ENCODE measurements at regions not wholly inside any gene's neighbourhood (a gene's known extent, or its start where the extent isn't known, plus 50 kb on each side); places are given as distances from the start of the nearest gene placed in this dataset.
A peak's percentile ranks its signal among the peaks of the same experiment; 100 is the strongest.
"Not testable (repeated sequence)": the region's sequence is repeated elsewhere in the genome, so short reads cannot be mapped to it uniquely, and the experiment has no call there.

- no peak for DNase-seq
These were observed 129.7 kb upstream of the BTN3A2 start for GRCh38 chr6:26235302-26235670.

- not testable (repeated sequence) for DNase-seq
These were observed 125.6 kb upstream of the BTN3A2 start for GRCh38 chr6:26239415-26239814.

- no peak for DNase-seq
These were observed 124.6 kb upstream of the BTN3A2 start for GRCh38 chr6:26240157-26241032.

- DNase-seq: no peak
These were observed 123.7 kb upstream of the BTN3A2 start for GRCh38 chr6:26241033-26241895.

GRCh38 chr6:26243132-26243531, 121.9 kb upstream of the BTN3A2 start:
- DNase-seq: no peak

- DNase-seq: no peak
These were observed 121.2 kb upstream of the BTN3A2 start for GRCh38 chr6:26243752-26244151.

GRCh38 chr6:26246058-26246457, 118.9 kb upstream of the BTN3A2 start:
- no peak for DNase-seq

- DNase-seq: no peak
These were observed 118.4 kb upstream of the BTN3A2 start for GRCh38 chr6:26246553-26246952.

GRCh38 chr6:26249707-26249956, 115.4 kb upstream of the BTN3A2 start:
- no peak for DNase-seq

GRCh38 chr6:26249957-26250697, 114.9 kb upstream of the BTN3A2 start:
- peak; percentile 76 for DNase-seq

GRCh38 chr6:26250698-26251044, 114.3 kb upstream of the BTN3A2 start:
- no peak for DNase-seq

GRCh38 chr6:26251354-26252076, 113.5 kb upstream of the BTN3A2 start:
- peak; percentile 57 for DNase-seq

GRCh38 chr6:26252077-26252472, 112.9 kb upstream of the BTN3A2 start:
- DNase-seq: no peak

GRCh38 chr6:26254724-26255123, 110.3 kb upstream of the BTN3A2 start:
- no peak for DNase-seq

GRCh38 chr6:26257272-26257671, 107.7 kb upstream of the BTN3A2 start:
- no peak for DNase-seq

GRCh38 chr6:26258212-26258977, 106.6 kb upstream of the BTN3A2 start:
- DNase-seq: no peak

GRCh38 chr6:26260110-26260637, 104.8 kb upstream of the BTN3A2 start:
- no peak for DNase-seq

GRCh38 chr6:26260725-26261490, 104.1 kb upstream of the BTN3A2 start:
- no peak for DNase-seq

- DNase-seq: no peak
These were observed 100.5 kb upstream of the BTN3A2 start for GRCh38 chr6:26264547-26264946.

GRCh38 chr6:26267083-26267589, 97.9 kb upstream of the BTN3A2 start:
- DNase-seq: no peak

Measured in NCI-H1092 (cell line).